DOHH2 (cell line): ENCODE measurements at regions not wholly inside any gene's neighbourhood (a gene's known extent, or its start where the extent isn't known, plus 50 kb on each side); places are given as distances from the start of the nearest gene placed in this dataset.

ENCODE experiments used
- EZH2phosphoT487 ChIP-seq: fragments of 200-600 bp; sonication (generic); IDR thresholded peaks from 2 replicates; pipeline ENCODE4 v1.6.1; 2017; ENCODE audit warnings: borderline replicate concordance, mild to moderate bottlenecking, antibody characterized with exemption, low read length, moderate library complexity, mixed read lengths
- TF ChIP-seq, protein P1 (sequence below): fragments of 200-600 bp; sonication (generic); IDR thresholded peaks from one replicate; pipeline ENCODE4 v1.5.1; 2014; ENCODE audit warnings: antibody characterized with exemption, mild to moderate bottlenecking, low read depth, low read length; ENCODE audit not compliant: poor library complexity, severe bottlenecking

DNA sequence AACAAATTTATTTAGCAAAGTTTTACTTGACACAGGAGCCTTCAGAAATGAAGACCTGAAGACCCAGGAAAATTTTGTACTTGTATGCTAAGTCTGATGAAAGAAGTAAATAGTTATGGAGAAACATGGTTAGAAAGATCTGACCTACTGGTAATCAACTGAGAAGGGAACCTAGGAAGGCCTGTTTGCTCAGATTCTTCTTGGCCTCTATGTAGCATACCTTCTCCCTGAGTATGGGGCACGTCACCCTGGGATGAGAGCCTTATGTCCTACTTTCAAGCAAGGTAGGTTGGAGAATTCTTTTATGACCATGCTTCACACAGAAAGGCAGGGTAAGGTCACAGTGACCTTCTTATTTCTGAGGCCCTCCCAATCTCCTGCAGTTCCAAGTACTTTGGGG, 178.6 kb upstream of the CREB1 start:
- TF ChIP-seq, protein P1, sequence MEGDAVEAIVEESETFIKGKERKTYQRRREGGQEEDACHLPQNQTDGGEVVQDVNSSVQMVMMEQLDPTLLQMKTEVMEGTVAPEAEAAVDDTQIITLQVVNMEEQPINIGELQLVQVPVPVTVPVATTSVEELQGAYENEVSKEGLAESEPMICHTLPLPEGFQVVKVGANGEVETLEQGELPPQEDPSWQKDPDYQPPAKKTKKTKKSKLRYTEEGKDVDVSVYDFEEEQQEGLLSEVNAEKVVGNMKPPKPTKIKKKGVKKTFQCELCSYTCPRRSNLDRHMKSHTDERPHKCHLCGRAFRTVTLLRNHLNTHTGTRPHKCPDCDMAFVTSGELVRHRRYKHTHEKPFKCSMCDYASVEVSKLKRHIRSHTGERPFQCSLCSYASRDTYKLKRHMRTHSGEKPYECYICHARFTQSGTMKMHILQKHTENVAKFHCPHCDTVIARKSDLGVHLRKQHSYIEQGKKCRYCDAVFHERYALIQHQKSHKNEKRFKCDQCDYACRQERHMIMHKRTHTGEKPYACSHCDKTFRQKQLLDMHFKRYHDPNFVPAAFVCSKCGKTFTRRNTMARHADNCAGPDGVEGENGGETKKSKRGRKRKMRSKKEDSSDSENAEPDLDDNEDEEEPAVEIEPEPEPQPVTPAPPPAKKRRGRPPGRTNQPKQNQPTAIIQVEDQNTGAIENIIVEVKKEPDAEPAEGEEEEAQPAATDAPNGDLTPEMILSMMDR: no peak
- no peak for TF ChIP-seq EZH2phosphoT487
